DND-41 (cell line): ENCODE measurements at regions not wholly inside any gene's neighbourhood (a gene's known extent, or its start where the extent isn't known, plus 50 kb on each side); places are given as distances from the start of the nearest gene placed in this dataset.

ENCODE experiments used
- ATAC-seq: fragments of 200-7000 bp; cut with Tn5 transposase; 3 replicates; pipeline ENCODE4 v1.9.1; 2021; ENCODE audit warnings: low read depth; ENCODE audit not compliant: insufficient read depth
- DNase-seq: peaks from one replicate; pipeline ENCODE4 v3.0.0-alpha.2; 2020
- H2AFZ ChIP-seq: 2 replicates; pipeline ENCODE4 v1.6.0; 2012; ENCODE audit warnings: low read depth, low read length
- H3K27ac ChIP-seq: 2 replicates; pipeline ENCODE4 v1.5.1; 2012; ENCODE audit warnings: low read length, inconsistent platforms
- H3K27me3 ChIP-seq: fragments of 200-600 bp; sonication (generic); 2 replicates; pipeline ENCODE4 v1.6.0; 2012; ENCODE audit warnings: low read length, mild to moderate bottlenecking, inconsistent platforms; ENCODE audit not compliant: insufficient read depth, poor library complexity
- H3K36me3 ChIP-seq: 2 replicates; pipeline ENCODE4 v1.5.1; 2012; ENCODE audit warnings: low read length, inconsistent platforms; ENCODE audit not compliant: insufficient read depth
- H3K4me1 ChIP-seq: 2 replicates; pipeline ENCODE4 v1.5.1; 2012; ENCODE audit warnings: mild to moderate bottlenecking, low read length; ENCODE audit not compliant: insufficient read depth
- H3K4me2 ChIP-seq: 2 replicates; pipeline ENCODE4 v1.6.0; 2012; ENCODE audit warnings: mild to moderate bottlenecking, moderate library complexity, low read length, inconsistent platforms; ENCODE audit not compliant: insufficient read depth
- H3K4me3 ChIP-seq, 2 experiments: fragments of 200-600 bp in 1 of 2; shearing (Covaris generic) in 1 of 2; 2 replicates each; pipeline ENCODE4 v1.5.1; 2012 to 2016; ENCODE audit warnings: inconsistent platforms in 2 of 2, low read length in 2 of 2, mild to moderate bottlenecking in 2 of 2, low read depth in 1 of 2, moderate library complexity in 1 of 2
- H3K79me2 ChIP-seq: 2 replicates; pipeline ENCODE4 v1.6.0; 2012; ENCODE audit warnings: low read length, inconsistent platforms; ENCODE audit not compliant: insufficient read depth
- H3K9ac ChIP-seq: 2 replicates; pipeline ENCODE4 v1.6.0; 2012; ENCODE audit warnings: low read depth, mild to moderate bottlenecking, inconsistent platforms, low read length, moderate library complexity
- H3K9me3 ChIP-seq: 2 replicates; pipeline ENCODE4 v1.5.1; 2012; ENCODE audit warnings: low read length, moderate library complexity, mild to moderate bottlenecking, inconsistent platforms; ENCODE audit not compliant: insufficient read depth, severe bottlenecking
- H4K20me1 ChIP-seq: 2 replicates; pipeline ENCODE4 v1.6.0; 2012; ENCODE audit warnings: low read length; ENCODE audit not compliant: insufficient read depth
- EZH2 ChIP-seq: IDR thresholded peaks from 3 replicates; pipeline ENCODE4 v1.6.1; 2012; ENCODE audit warnings: borderline replicate concordance, low read depth, mild to moderate bottlenecking, moderate library complexity, low read length, inconsistent platforms; ENCODE audit not compliant: severe bottlenecking
- TF ChIP-seq, protein P1 (sequence below): IDR thresholded peaks from 2 replicates; pipeline ENCODE4 v1.5.1; 2012; ENCODE audit warnings: borderline replicate concordance, low read length, moderate library complexity, mild to moderate bottlenecking; ENCODE audit not compliant: poor library complexity, severe bottlenecking; ENCODE audit errors: extremely low read depth

DNA sequence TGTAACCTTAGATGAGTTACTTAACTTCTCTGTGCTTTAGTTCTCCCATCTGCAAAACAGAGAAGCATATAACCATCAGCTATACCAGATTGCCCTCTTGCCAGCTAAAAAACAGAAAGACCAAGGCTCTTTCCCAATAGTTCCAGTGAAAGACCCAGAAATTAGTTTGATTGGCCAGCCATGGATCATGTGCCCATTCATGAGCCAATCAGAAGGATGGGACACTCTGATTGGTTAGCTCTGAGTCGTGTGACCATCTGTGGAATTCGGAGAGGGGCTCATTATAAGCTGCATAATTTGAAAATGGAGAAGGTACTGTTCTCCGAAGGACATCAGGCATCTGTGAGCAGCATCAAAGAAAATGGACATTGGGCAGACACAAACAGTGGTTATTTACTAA lies 155.2 kb downstream of the ABCC12 start:
- TF ChIP-seq, protein P1, sequence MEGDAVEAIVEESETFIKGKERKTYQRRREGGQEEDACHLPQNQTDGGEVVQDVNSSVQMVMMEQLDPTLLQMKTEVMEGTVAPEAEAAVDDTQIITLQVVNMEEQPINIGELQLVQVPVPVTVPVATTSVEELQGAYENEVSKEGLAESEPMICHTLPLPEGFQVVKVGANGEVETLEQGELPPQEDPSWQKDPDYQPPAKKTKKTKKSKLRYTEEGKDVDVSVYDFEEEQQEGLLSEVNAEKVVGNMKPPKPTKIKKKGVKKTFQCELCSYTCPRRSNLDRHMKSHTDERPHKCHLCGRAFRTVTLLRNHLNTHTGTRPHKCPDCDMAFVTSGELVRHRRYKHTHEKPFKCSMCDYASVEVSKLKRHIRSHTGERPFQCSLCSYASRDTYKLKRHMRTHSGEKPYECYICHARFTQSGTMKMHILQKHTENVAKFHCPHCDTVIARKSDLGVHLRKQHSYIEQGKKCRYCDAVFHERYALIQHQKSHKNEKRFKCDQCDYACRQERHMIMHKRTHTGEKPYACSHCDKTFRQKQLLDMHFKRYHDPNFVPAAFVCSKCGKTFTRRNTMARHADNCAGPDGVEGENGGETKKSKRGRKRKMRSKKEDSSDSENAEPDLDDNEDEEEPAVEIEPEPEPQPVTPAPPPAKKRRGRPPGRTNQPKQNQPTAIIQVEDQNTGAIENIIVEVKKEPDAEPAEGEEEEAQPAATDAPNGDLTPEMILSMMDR, result no peak
- no peak for TF ChIP-seq EZH2

DNA sequence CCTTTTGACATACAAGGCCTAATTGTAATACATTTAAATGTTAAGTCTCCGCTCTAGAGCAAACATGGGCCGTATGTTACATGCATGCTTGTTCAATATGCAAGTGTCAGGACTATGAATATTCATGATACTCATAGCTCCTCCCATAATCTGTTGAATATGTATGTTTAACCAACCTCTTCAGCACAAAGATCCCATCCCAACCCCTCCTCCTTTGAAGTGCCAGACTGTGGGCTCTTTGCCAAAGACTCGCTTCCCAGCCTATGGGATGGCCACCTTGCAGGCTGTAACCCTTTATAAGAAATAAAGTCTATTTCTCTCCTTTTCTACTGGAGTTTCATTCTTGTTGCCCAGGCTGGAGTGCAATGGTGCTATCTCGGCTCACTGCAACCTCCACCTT lies 156.2 kb downstream of the ABCC12 start:
- Histone ChIP-seq H3K4me1 (no peaks in the 10 kb centered on the region), H3K4me2 (no peak overlapping the region), H3K36me3 (no peaks in the 10 kb centered on the region), H3K4me3 (no peak overlapping the region), H4K20me1 (no peaks in the 10 kb centered on the region), H3K9ac (no peak overlapping the region), H3K27me3 (no peaks in the 10 kb centered on the region), H3K27ac (no peak overlapping the region), H3K79me2 (no peaks in the 10 kb centered on the region), H2AFZ (no peak overlapping the region), H3K9me3 (no peaks in the 10 kb centered on the region)
- no peak for ATAC-seq
- no peak for TF ChIP-seq EZH2
- TF ChIP-seq, protein P1, result no peak
- DNase-seq, result no peak

More for the DNA sequence above, 155.2 kb downstream of the ABCC12 start:
- no peak overlapping the region for H3K4me3 ChIP-seq
- H3K9me3 ChIP-seq, result no peaks in the 10 kb centered on the region
- H3K9ac ChIP-seq, result no peak overlapping the region
- no peaks in the 10 kb centered on the region for H3K4me1 ChIP-seq
- ATAC-seq (no peak), DNase-seq (no peak)
- no peaks in the 10 kb centered on the region for H3K36me3 ChIP-seq
- H3K79me2 ChIP-seq, result no peaks in the 10 kb centered on the region
- no peak overlapping the region for H2AFZ ChIP-seq
- H3K27ac ChIP-seq, result no peak overlapping the region
- H3K4me2 ChIP-seq, result no peak overlapping the region
- no peaks in the 10 kb centered on the region for H4K20me1 ChIP-seq
- H3K27me3 ChIP-seq, result no peaks in the 10 kb centered on the region

- no peaks in the 10 kb centered on the region for H3K9me3 ChIP-seq
- H3K9ac ChIP-seq, result no peak overlapping the region
- H3K4me3 ChIP-seq, result no peak overlapping the region
- TF ChIP-seq, protein P1, result no peak
- TF ChIP-seq EZH2, result no peak
- no peak overlapping the region for H2AFZ ChIP-seq
- H3K4me2 ChIP-seq, result no peak overlapping the region
- no peaks in the 10 kb centered on the region for H3K36me3 ChIP-seq
- H3K27ac ChIP-seq, result no peak overlapping the region
- no peak for DNase-seq
- no peaks in the 10 kb centered on the region for H3K27me3 ChIP-seq
- H3K4me1 ChIP-seq, result no peaks in the 10 kb centered on the region
- H4K20me1 ChIP-seq, result no peaks in the 10 kb centered on the region
- no peak for ATAC-seq
- H3K79me2 ChIP-seq, result no peaks in the 10 kb centered on the region
Measured at GRCh38 chr16:47995354-47995753, 160.4 kb downstream of the ABCC12 start.

GRCh38 chr16:47991491-47991890 lies 164.3 kb downstream of the ABCC12 start:
- no peaks in the 10 kb centered on the region for H3K4me1 ChIP-seq
- H3K79me2 ChIP-seq, result no peaks in the 10 kb centered on the region
- no peaks in the 10 kb centered on the region for H3K27me3 ChIP-seq
- H4K20me1 ChIP-seq, result no peaks in the 10 kb centered on the region
- no peak overlapping the region for H3K4me3 ChIP-seq
- H3K4me2 ChIP-seq, result no peak overlapping the region
- no peak overlapping the region for H3K27ac ChIP-seq
- no peaks in the 10 kb centered on the region for H3K36me3 ChIP-seq
- TF ChIP-seq, protein P1, result no peak
- no peak for TF ChIP-seq EZH2
- no peak overlapping the region for H3K9ac ChIP-seq
- no peak for ATAC-seq
- no peaks in the 10 kb centered on the region for H3K9me3 ChIP-seq
- H2AFZ ChIP-seq, result no peak overlapping the region
- DNase-seq, result no peak
